OCI-LY1 (cell line): ENCODE measurements at regions not wholly inside any gene's neighbourhood (a gene's known extent, or its start where the extent isn't known, plus 50 kb on each side); places are given as distances from the start of the nearest gene placed in this dataset.

Source experiments
- H2AFZ ChIP-seq: fragments of 200-600 bp; sonication (generic), shearing (Covaris generic); 2 replicates; pipeline ENCODE4 v1.6.0; 2014; ENCODE audit warnings: antibody characterized with exemption, mild to moderate bottlenecking, low read length
- H3F3A ChIP-seq: fragments of 200-600 bp; sonication (generic), shearing (Covaris generic); 2 replicates; pipeline ENCODE4 v1.6.0; 2014; ENCODE audit warnings: mild to moderate bottlenecking, antibody characterized with exemption, low read length, moderate library complexity; ENCODE audit not compliant: insufficient read depth
- H3K27ac ChIP-seq: fragments of 200-600 bp; sonication (generic); 2 replicates; pipeline ENCODE4 v1.5.1; 2014; ENCODE audit warnings: low read length, mixed run types, mild to moderate bottlenecking, low read depth; ENCODE audit not compliant: poor library complexity, severe bottlenecking
- H3K27me3 ChIP-seq: fragments of 200-600 bp; sonication (generic); 2 replicates; pipeline ENCODE4 v1.6.0; 2014; ENCODE audit warnings: antibody characterized with exemption, mild to moderate bottlenecking, low read length, moderate library complexity; ENCODE audit not compliant: insufficient read depth
- H3K36me3 ChIP-seq: fragments of 200-600 bp; sonication (generic); 2 replicates; pipeline ENCODE4 v1.6.1; 2014; ENCODE audit warnings: mild to moderate bottlenecking, antibody characterized with exemption, low read length, moderate library complexity, mixed read lengths; ENCODE audit not compliant: insufficient read depth
- H3K4me1 ChIP-seq: fragments of 200-600 bp; sonication (generic); 2 replicates; pipeline ENCODE4 v1.5.1; 2014; ENCODE audit warnings: mild to moderate bottlenecking, low read length, moderate library complexity; ENCODE audit not compliant: insufficient read depth, severe bottlenecking
- H3K4me2 ChIP-seq: fragments of 200-600 bp; sonication (generic), shearing (Covaris generic); 2 replicates; pipeline ENCODE4 v1.6.1; 2014; ENCODE audit warnings: low read length
- H3K4me3 ChIP-seq: fragments of 200-600 bp; sonication (generic); 2 replicates; pipeline ENCODE4 v1.5.1; 2014; ENCODE audit warnings: low read length, low read depth, mild to moderate bottlenecking, mixed read lengths; ENCODE audit not compliant: poor library complexity, severe bottlenecking
- H3K79me2 ChIP-seq: fragments of 200-600 bp; shearing (Covaris generic); 2 replicates; pipeline ENCODE4 v1.6.1; 2016; ENCODE audit warnings: mixed run types, low read length, mixed read lengths; ENCODE audit not compliant: insufficient read depth
- H3K9ac ChIP-seq: fragments of 200-600 bp; sonication (generic), shearing (Covaris generic); 2 replicates; pipeline ENCODE4 v1.6.1; 2014; ENCODE audit warnings: mild to moderate bottlenecking, low read length, mixed read lengths
- H3K9me2 ChIP-seq: fragments of 200-600 bp; sonication (generic), shearing (Covaris generic); 2 replicates; pipeline ENCODE4 v1.6.1; 2014; ENCODE audit warnings: low read depth, mild to moderate bottlenecking, low read length, mixed read lengths
- H3K9me3 ChIP-seq: fragments of 200-600 bp; shearing (Covaris generic); 2 replicates; pipeline ENCODE4 v1.6.1; 2014; ENCODE audit warnings: low read length, mixed read lengths
- H4K20me1 ChIP-seq: fragments of 200-600 bp; sonication (generic), shearing (Covaris generic); 2 replicates; pipeline ENCODE4 v1.6.0; 2016; ENCODE audit warnings: mild to moderate bottlenecking, low read length; ENCODE audit not compliant: insufficient read depth
- EZH2 ChIP-seq: fragments of 200-600 bp; sonication (generic), shearing (Covaris generic); IDR thresholded peaks from 2 replicates; pipeline ENCODE4 v1.8.0; 2017; ENCODE audit warnings: borderline replicate concordance, mixed run types, mild to moderate bottlenecking, antibody characterized with exemption, low read length, moderate library complexity, mixed read lengths
- TF ChIP-seq, protein P1 (sequence below): fragments of 200-600 bp; sonication (generic), shearing (Covaris generic); IDR thresholded peaks from 2 replicates; pipeline ENCODE4 v1.5.1; 2017; ENCODE audit warnings: mild to moderate bottlenecking, antibody characterized with exemption, low read length, moderate library complexity, mixed read lengths

DNA sequence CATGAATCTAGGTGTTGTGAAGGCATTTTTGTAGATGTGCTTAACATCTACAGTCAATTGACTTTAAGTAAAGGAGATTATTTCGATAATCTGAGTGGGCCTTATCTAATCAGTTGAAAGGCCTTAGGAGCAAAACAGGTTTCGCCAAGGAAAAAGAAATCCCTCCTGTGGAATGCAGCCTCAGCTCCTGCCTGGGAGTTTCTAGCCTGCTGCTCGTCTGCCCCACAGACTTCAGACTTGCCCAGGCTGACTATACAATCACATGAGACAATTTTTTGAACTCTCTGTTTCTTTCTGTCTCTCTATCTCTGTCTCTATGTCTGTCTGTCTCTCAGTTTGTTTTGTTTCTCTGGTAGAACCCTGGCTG lies 312.5 kb downstream of the OLFM4 start:
- H3F3A ChIP-seq, result no peaks in the 10 kb centered on the region
- H3K36me3 ChIP-seq, result no peaks in the 10 kb centered on the region
- no peaks in the 10 kb centered on the region for H3K4me1 ChIP-seq
- no peaks in the 10 kb centered on the region for H3K9me3 ChIP-seq
- H3K79me2 ChIP-seq, result no peaks in the 10 kb centered on the region
- H3K9ac ChIP-seq, result no peak overlapping the region
- H3K4me3 ChIP-seq, result no peak overlapping the region
- no peaks in the 10 kb centered on the region for H4K20me1 ChIP-seq
- TF ChIP-seq, protein P1, sequence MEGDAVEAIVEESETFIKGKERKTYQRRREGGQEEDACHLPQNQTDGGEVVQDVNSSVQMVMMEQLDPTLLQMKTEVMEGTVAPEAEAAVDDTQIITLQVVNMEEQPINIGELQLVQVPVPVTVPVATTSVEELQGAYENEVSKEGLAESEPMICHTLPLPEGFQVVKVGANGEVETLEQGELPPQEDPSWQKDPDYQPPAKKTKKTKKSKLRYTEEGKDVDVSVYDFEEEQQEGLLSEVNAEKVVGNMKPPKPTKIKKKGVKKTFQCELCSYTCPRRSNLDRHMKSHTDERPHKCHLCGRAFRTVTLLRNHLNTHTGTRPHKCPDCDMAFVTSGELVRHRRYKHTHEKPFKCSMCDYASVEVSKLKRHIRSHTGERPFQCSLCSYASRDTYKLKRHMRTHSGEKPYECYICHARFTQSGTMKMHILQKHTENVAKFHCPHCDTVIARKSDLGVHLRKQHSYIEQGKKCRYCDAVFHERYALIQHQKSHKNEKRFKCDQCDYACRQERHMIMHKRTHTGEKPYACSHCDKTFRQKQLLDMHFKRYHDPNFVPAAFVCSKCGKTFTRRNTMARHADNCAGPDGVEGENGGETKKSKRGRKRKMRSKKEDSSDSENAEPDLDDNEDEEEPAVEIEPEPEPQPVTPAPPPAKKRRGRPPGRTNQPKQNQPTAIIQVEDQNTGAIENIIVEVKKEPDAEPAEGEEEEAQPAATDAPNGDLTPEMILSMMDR, result no peak
- no peak for TF ChIP-seq EZH2
- H2AFZ ChIP-seq, result no peak overlapping the region
- H3K27me3 ChIP-seq, result no peaks in the 10 kb centered on the region
- H3K9me2 ChIP-seq, result no peaks in the 10 kb centered on the region
- H3K4me2 ChIP-seq, result no peak overlapping the region
- no peak overlapping the region for H3K27ac ChIP-seq

DNA sequence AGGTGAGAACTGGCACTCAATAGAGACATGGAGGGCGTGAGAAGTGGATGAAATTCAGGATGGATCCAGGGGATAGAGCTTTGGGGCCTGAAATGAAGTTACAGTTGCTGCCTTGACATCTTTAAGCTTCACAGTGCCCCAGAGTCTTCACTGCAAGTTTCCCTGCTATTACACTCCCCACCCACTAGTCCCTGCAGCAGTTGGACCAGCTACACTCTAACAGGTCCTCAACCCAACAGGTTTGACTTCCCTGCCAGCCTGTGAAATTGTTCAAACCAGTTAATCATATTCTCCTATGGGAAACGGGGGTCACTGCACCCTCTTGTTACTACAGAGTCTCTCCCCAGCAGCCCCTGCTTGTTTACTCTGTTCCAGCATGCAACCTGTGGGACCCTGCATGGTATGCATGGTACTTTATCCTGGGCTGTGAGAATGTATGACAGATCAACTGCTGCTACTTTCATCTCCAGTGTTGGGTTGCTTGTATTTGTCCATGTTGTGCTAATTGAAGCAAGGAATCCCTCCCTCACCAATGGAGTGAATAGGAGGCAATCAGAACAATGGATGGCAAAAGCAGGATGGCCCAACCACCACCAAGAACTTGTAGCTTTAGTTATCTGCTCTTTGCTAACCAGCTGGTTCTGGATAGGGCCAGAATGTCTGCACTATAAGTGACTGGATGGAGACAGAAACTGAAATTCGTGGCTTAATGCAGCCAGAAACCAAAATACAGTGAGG lies 314.2 kb downstream of the OLFM4 start:
- no peak overlapping the region for H2AFZ ChIP-seq
- H3K27ac ChIP-seq, result no peak overlapping the region
- TF ChIP-seq, protein P1, result no peak
- no peak for TF ChIP-seq EZH2
- H3K9me3 ChIP-seq, result no peaks in the 10 kb centered on the region
- no peaks in the 10 kb centered on the region for H3F3A ChIP-seq
- no peaks in the 10 kb centered on the region for H3K36me3 ChIP-seq
- no peak overlapping the region for H3K9ac ChIP-seq
- no peaks in the 10 kb centered on the region for H3K9me2 ChIP-seq
- H3K27me3 ChIP-seq, result no peaks in the 10 kb centered on the region
- no peak overlapping the region for H3K4me2 ChIP-seq
- no peaks in the 10 kb centered on the region for H3K79me2 ChIP-seq
- no peak overlapping the region for H3K4me3 ChIP-seq
- no peaks in the 10 kb centered on the region for H4K20me1 ChIP-seq
- H3K4me1 ChIP-seq, result no peaks in the 10 kb centered on the region

DNA sequence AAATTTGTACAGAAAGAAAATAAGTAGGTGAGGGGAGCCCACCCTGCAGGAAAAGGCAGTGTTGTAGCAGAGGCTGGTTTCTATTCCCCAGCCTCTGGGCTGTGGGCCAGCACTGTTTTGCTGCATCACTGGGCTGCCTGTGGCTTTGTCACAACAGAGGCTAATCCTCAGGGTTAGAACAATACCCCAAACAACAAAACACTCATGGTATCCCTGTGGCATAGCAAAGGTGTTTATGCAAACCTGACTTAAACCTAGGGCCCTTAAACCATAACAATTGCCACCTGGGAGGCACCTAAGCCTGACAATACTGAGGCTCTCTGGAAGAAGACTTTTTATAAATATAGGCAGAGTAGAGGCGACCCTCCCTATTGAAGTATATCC lies 314.7 kb downstream of the OLFM4 start:
- H3K27ac ChIP-seq, result no peak overlapping the region

More for the DNA sequence above, 314.7 kb downstream of the OLFM4 start:
- no peak overlapping the region for H2AFZ ChIP-seq
- H3F3A ChIP-seq, result no peaks in the 10 kb centered on the region
- no peak overlapping the region for H3K4me3 ChIP-seq
- no peaks in the 10 kb centered on the region for H3K9me2 ChIP-seq
- H3K4me2 ChIP-seq, result no peak overlapping the region
- no peak overlapping the region for H3K9ac ChIP-seq
- H3K27me3 ChIP-seq, result no peaks in the 10 kb centered on the region
- H4K20me1 ChIP-seq, result no peaks in the 10 kb centered on the region
- no peaks in the 10 kb centered on the region for H3K9me3 ChIP-seq
- no peaks in the 10 kb centered on the region for H3K79me2 ChIP-seq
- TF ChIP-seq EZH2, result no peak
- TF ChIP-seq, protein P1, result no peak
- H3K4me1 ChIP-seq, result no peaks in the 10 kb centered on the region
- no peaks in the 10 kb centered on the region for H3K36me3 ChIP-seq
